WTC11 (cell line): ENCODE measurements at regions not wholly inside any gene's neighbourhood (a gene's known extent, or its start where the extent isn't known, plus 50 kb on each side); places are given as distances from the start of the nearest gene placed in this dataset.

Experiments
- ATAC-seq: fragments of 200-7000 bp; cut with Tn5 transposase; 2 replicates; pipeline ENCODE4 v1.10.0; 2021; ENCODE audit warnings: mild to moderate bottlenecking, moderate library complexity
- CTCF ChIA-PET: fragments of 300-600 bp; sonication (Branson Sonifier 250); formaldehyde crosslinking; loops from one replicate; lab custom pipeline; 2021; ENCODE audit warnings: antibody characterized with exemption; lab: Charles Lee
- POLR2A ChIA-PET: fragments of 350-600 bp; sonication (Branson Sonifier 250); formaldehyde crosslinking; loops from one replicate; lab custom pipeline; 2021; ENCODE audit warnings: antibody characterized with exemption; lab: Charles Lee
- DNase-seq: peaks from one replicate; pipeline ENCODE4 v3.0.0; 2021; ENCODE audit warnings: low spot score
- H3K27ac Mint-ChIP-seq: 2 replicates; pipeline ENCODE4 v1.8.0; 2021; ENCODE audit warnings: mixed read lengths
- H3K27me3 Mint-ChIP-seq: 2 replicates; pipeline ENCODE4 v1.8.0; 2021; ENCODE audit warnings: low read depth, mild to moderate bottlenecking, moderate library complexity, mixed read lengths
- H3K36me3 Mint-ChIP-seq: 2 replicates; pipeline ENCODE4 v1.8.0; 2021; ENCODE audit warnings: mixed read lengths
- H3K4me1 Mint-ChIP-seq: 2 replicates; pipeline ENCODE4 v1.8.0; 2022; ENCODE audit warnings: mixed read lengths
- H3K4me3 Mint-ChIP-seq: 2 replicates; pipeline ENCODE4 v1.8.0; 2021; ENCODE audit warnings: mild to moderate bottlenecking, moderate library complexity, mixed read lengths
- H3K9me3 Mint-ChIP-seq: 2 replicates; pipeline ENCODE4 v1.8.0; 2021; ENCODE audit warnings: mixed read lengths
- CREM ChIP-seq: sonication (generic); formaldehyde crosslinking; IDR thresholded peaks from 2 replicates; pipeline ENCODE4 v1.8.1; 2022; ENCODE audit warnings: mild to moderate bottlenecking, missing genetic modification reagents, moderate library complexity
- ETV6 ChIP-seq: sonication (generic); formaldehyde crosslinking; IDR thresholded peaks from 2 replicates; pipeline ENCODE4 v1.8.1; 2022; ENCODE audit warnings: mild to moderate bottlenecking, missing genetic modification reagents
- GRHL2 ChIP-seq: fragments of 250-450 bp; sonication (Bioruptor Pico); IDR thresholded peaks from 2 replicates; pipeline ENCODE4 v1.8.0; 2022; ENCODE audit warnings: mild to moderate bottlenecking, moderate library complexity; ENCODE audit not compliant: insufficient replicate concordance, severe bottlenecking
- GTF2I ChIP-seq: fragments of 250-450 bp; sonication (Bioruptor Pico); conservative IDR thresholded peaks from 2 replicates; pipeline ENCODE4 v1.4.0; 2021; ENCODE audit warnings: mild to moderate bottlenecking
- HMGA2 ChIP-seq: fragments of 250-450 bp; sonication (Bioruptor Pico); IDR thresholded peaks from 2 replicates; pipeline ENCODE4 v1.4.0; 2021; ENCODE audit warnings: mild to moderate bottlenecking, moderate library complexity
- JAZF1 ChIP-seq: fragments of 250-450 bp; sonication (Bioruptor Pico); IDR thresholded peaks from 2 replicates; pipeline ENCODE4 v1.9.0; 2021; ENCODE audit warnings: moderate library complexity, mild to moderate bottlenecking, inconsistent platforms
- JUN ChIP-seq: sonication (generic); formaldehyde crosslinking; IDR thresholded peaks from 2 replicates; pipeline ENCODE4 v1.8.0; 2023; ENCODE audit warnings: mild to moderate bottlenecking, missing genetic modification reagents
- NFE2L1 ChIP-seq: sonication (generic); formaldehyde crosslinking; IDR thresholded peaks from 2 replicates; pipeline ENCODE4 v1.8.1; 2023; ENCODE audit warnings: missing genetic modification reagents
- NFYB ChIP-seq: sonication (generic); formaldehyde crosslinking; conservative IDR thresholded peaks from 2 replicates; pipeline ENCODE4 v1.8.0; 2022; ENCODE audit warnings: low read depth, missing genetic modification reagents
- NR1H2 ChIP-seq: sonication (generic); formaldehyde crosslinking; IDR thresholded peaks from 2 replicates; pipeline ENCODE4 v1.9.0; 2021; ENCODE audit warnings: mild to moderate bottlenecking, moderate library complexity, missing genetic modification reagents
- PRRX2 ChIP-seq: fragments of 250-450 bp; sonication (Bioruptor Pico); IDR thresholded peaks from 2 replicates; pipeline ENCODE4 v1.8.0; 2021; ENCODE audit warnings: mild to moderate bottlenecking
- SMAD3 ChIP-seq: sonication (generic); formaldehyde crosslinking; IDR thresholded peaks from 2 replicates; pipeline ENCODE4 v1.8.0; 2022; ENCODE audit warnings: missing genetic modification reagents, mild to moderate bottlenecking, borderline replicate concordance
- SMAD4 ChIP-seq: sonication (generic); formaldehyde crosslinking; IDR thresholded peaks from 2 replicates; pipeline ENCODE4 v1.8.0; 2022; ENCODE audit warnings: mild to moderate bottlenecking, missing genetic modification reagents
- SOX15 ChIP-seq: fragments of 250-450 bp; sonication (Bioruptor Pico); IDR thresholded peaks from 2 replicates; pipeline ENCODE4 v1.9.0; 2021; ENCODE audit warnings: mild to moderate bottlenecking
- SP1 ChIP-seq: sonication (generic); formaldehyde crosslinking; conservative IDR thresholded peaks from 2 replicates; pipeline ENCODE4 v1.8.1; 2022; ENCODE audit warnings: missing genetic modification reagents
- TCF7 ChIP-seq: sonication (generic); formaldehyde crosslinking; IDR thresholded peaks from 2 replicates; pipeline ENCODE4 v1.8.0; 2022; ENCODE audit warnings: mild to moderate bottlenecking, low read depth, missing genetic modification reagents, moderate library complexity
- TEAD1 ChIP-seq: sonication (generic); formaldehyde crosslinking; IDR thresholded peaks from 2 replicates; pipeline ENCODE4 v1.8.0; 2022; ENCODE audit warnings: mild to moderate bottlenecking, missing genetic modification reagents
- ZBTB21 ChIP-seq: sonication (generic); formaldehyde crosslinking; IDR thresholded peaks from 2 replicates; pipeline ENCODE4 v1.8.1; 2023; ENCODE audit warnings: mild to moderate bottlenecking, missing genetic modification reagents, borderline replicate concordance
- ZNF121 ChIP-seq: sonication (generic); formaldehyde crosslinking; IDR thresholded peaks from 2 replicates; pipeline ENCODE4 v1.8.0; 2023; ENCODE audit warnings: missing genetic modification reagents
- ZNF219 ChIP-seq: sonication (generic); formaldehyde crosslinking; IDR thresholded peaks from 2 replicates; pipeline ENCODE4 v1.8.0; 2023; ENCODE audit warnings: missing genetic modification reagents, mild to moderate bottlenecking, borderline replicate concordance
- TF ChIP-seq, protein P1 (sequence below): sonication (generic); formaldehyde crosslinking; IDR thresholded peaks from 2 replicates; pipeline ENCODE4 v1.8.1; 2023; ENCODE audit warnings: mild to moderate bottlenecking, missing genetic modification reagents
- TF ChIP-seq, protein P2 (sequence below): sonication (generic); formaldehyde crosslinking; IDR thresholded peaks from 2 replicates; pipeline ENCODE4 v1.8.0; 2023; ENCODE audit warnings: missing genetic modification reagents
- TF ChIP-seq, protein P3 (sequence below): sonication (generic); formaldehyde crosslinking; IDR thresholded peaks from 2 replicates; pipeline ENCODE4 v1.8.1; 2022; ENCODE audit warnings: mild to moderate bottlenecking, missing genetic modification reagents, moderate library complexity, borderline replicate concordance
- TF ChIP-seq, protein P4 (sequence below): sonication (generic); formaldehyde crosslinking; IDR thresholded peaks from 2 replicates; pipeline ENCODE4 v1.8.1; 2023; ENCODE audit warnings: mild to moderate bottlenecking, missing genetic modification reagents
- TF ChIP-seq, protein P5 (sequence below): sonication (generic); formaldehyde crosslinking; IDR thresholded peaks from 2 replicates; pipeline ENCODE4 v1.8.0; 2022; ENCODE audit warnings: mild to moderate bottlenecking, missing genetic modification reagents

DNA sequence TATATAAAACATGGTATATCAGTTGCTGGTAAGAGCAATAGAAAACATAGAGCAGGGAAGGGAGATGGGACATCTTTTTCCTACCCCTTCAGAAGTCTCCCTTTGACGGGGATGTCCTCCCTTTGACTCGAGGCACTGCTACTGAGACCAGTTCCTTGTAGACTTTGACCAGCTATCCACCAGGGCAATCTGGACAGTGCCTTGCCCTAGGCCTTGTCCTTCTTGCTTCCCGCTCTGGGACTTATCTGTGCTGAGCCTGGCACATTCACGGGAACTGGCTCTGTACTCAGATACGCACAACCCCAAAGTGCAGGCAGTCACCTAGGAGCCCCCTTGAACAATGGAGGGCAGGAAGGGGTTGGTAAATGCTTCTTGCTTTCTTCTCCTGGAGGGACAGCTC lies 116.6 kb upstream of the ANKH start:
- ATAC-seq (no peak), DNase-seq (no peak)
- no peaks in the 10 kb centered on the region for H3K4me1 Mint-ChIP-seq
- H3K9me3 Mint-ChIP-seq, result no peaks in the 10 kb centered on the region
- H3K36me3 Mint-ChIP-seq, result no peaks in the 10 kb centered on the region
- ChIA-PET POLR2A (no interaction called here), CTCF (no interaction called here)
- TF ChIP-seq ZNF219 (CRISPR knock-in tag) (no peak), GTF2I (CRISPR knock-in tag) (no peak), TEAD1 (CRISPR knock-in tag) (no peak), NR1H2 (CRISPR knock-in tag) (no peak), SOX15 (CRISPR knock-in tag) (no peak), JUN (CRISPR knock-in tag) (no peak), ETV6 (CRISPR knock-in tag) (no peak), ZNF121 (CRISPR knock-in tag) (no peak), SMAD4 (CRISPR knock-in tag) (no peak)
- TF ChIP-seq, protein P1, sequence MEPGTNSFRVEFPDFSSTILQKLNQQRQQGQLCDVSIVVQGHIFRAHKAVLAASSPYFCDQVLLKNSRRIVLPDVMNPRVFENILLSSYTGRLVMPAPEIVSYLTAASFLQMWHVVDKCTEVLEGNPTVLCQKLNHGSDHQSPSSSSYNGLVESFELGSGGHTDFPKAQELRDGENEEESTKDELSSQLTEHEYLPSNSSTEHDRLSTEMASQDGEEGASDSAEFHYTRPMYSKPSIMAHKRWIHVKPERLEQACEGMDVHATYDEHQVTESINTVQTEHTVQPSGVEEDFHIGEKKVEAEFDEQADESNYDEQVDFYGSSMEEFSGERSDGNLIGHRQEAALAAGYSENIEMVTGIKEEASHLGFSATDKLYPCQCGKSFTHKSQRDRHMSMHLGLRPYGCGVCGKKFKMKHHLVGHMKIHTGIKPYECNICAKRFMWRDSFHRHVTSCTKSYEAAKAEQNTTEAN (CRISPR knock-in tag), result no peak
- TF ChIP-seq, protein P2, sequence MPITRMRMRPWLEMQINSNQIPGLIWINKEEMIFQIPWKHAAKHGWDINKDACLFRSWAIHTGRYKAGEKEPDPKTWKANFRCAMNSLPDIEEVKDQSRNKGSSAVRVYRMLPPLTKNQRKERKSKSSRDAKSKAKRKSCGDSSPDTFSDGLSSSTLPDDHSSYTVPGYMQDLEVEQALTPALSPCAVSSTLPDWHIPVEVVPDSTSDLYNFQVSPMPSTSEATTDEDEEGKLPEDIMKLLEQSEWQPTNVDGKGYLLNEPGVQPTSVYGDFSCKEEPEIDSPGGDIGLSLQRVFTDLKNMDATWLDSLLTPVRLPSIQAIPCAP, result no peak
- TF ChIP-seq, protein P3, sequence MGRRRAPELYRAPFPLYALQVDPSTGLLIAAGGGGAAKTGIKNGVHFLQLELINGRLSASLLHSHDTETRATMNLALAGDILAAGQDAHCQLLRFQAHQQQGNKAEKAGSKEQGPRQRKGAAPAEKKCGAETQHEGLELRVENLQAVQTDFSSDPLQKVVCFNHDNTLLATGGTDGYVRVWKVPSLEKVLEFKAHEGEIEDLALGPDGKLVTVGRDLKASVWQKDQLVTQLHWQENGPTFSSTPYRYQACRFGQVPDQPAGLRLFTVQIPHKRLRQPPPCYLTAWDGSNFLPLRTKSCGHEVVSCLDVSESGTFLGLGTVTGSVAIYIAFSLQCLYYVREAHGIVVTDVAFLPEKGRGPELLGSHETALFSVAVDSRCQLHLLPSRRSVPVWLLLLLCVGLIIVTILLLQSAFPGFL (CRISPR knock-in tag), result no peak
- TF ChIP-seq, protein P4, sequence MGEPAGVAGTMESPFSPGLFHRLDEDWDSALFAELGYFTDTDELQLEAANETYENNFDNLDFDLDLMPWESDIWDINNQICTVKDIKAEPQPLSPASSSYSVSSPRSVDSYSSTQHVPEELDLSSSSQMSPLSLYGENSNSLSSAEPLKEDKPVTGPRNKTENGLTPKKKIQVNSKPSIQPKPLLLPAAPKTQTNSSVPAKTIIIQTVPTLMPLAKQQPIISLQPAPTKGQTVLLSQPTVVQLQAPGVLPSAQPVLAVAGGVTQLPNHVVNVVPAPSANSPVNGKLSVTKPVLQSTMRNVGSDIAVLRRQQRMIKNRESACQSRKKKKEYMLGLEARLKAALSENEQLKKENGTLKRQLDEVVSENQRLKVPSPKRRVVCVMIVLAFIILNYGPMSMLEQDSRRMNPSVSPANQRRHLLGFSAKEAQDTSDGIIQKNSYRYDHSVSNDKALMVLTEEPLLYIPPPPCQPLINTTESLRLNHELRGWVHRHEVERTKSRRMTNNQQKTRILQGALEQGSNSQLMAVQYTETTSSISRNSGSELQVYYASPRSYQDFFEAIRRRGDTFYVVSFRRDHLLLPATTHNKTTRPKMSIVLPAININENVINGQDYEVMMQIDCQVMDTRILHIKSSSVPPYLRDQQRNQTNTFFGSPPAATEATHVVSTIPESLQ, result no peak
- H3K4me3 Mint-ChIP-seq, result no peak overlapping the region
- no peaks in the 10 kb centered on the region; the same call in 1 of the 2 replicates for H3K27me3 Mint-ChIP-seq
- no peak overlapping the region for H3K27ac Mint-ChIP-seq

DNA sequence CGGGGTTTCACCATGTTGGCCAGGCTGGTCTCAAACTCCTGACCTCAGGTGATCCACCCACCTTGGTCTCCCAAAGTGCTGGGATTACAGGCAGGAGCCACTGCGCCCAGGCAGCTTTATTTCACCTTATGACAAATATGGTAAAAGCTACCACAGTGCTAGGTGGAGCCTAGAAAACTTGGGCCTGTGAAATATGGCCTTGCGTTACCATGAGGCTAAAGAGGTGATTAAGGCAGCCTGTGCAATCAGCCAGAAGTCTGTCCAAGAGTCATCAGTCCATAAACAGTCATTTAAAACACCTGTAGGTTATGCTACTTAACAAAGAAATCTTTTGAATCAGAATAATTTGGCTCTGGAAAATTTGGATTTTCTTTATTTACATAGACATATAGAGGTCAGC lies 114.8 kb upstream of the ANKH start:
- DNase-seq (no peak), ATAC-seq (no peak)
- Mint-ChIP-seq H3K4me1 (no peaks in the 10 kb centered on the region), H3K27me3 (no peaks in the 10 kb centered on the region), H3K36me3 (peaks cover 2% of the 10 kb centered on the region; the same call in 1 of the 2 replicates), H3K27ac (no peak overlapping the region), H3K4me3 (no peak overlapping the region), H3K9me3 (peaks cover 11% of the 10 kb centered on the region)
- ChIA-PET CTCF (no interaction called here), POLR2A (no interaction called here)
- TF ChIP-seq SP1 (CRISPR knock-in tag) (no peak), SMAD4 (CRISPR knock-in tag) (no peak), TEAD1 (CRISPR knock-in tag) (no peak), NFE2L1 (no peak), SMAD3 (no peak), ZNF219 (CRISPR knock-in tag) (no peak), HMGA2 (CRISPR knock-in tag) (no peak), ZBTB21 (CRISPR knock-in tag) (no peak), NR1H2 (CRISPR knock-in tag) (no peak), ZNF121 (CRISPR knock-in tag) (no peak), TCF7 (no peak), PRRX2 (CRISPR knock-in tag) (no peak), JAZF1 (CRISPR knock-in tag) (no peak), GRHL2 (CRISPR knock-in tag) (no peak), CREM (no peak), NFYB (CRISPR knock-in tag) (no peak)
- TF ChIP-seq, protein P5, sequence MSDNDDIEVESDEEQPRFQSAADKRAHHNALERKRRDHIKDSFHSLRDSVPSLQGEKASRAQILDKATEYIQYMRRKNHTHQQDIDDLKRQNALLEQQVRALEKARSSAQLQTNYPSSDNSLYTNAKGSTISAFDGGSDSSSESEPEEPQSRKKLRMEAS (CRISPR knock-in tag), result no peak
- TF ChIP-seq, protein P3 (CRISPR knock-in tag), result no peak
- TF ChIP-seq, protein P2, result no peak
